GM18502 (cell line): ENCODE measurements at regions not wholly inside any gene's neighbourhood (a gene's known extent, or its start where the extent isn't known, plus 50 kb on each side); places are given as distances from the start of the nearest gene placed in this dataset.

ENCODE experiments used
- ATAC-seq: cut with Tn5 transposase; IDR thresholded peaks from one replicate; pipeline ENCODE4 v1.9.1; 2021; ENCODE audit warnings: mild to moderate bottlenecking; ENCODE audit not compliant: unreplicated experiment, poor library complexity

GRCh38 chr15:94744080-94744793 is 512.9 kb downstream of the MCTP2 start:
- ATAC-seq: no peak

GRCh38 chr15:94745371-94745770 is 514.0 kb downstream of the MCTP2 start:
- no peak for ATAC-seq

GRCh38 chr15:94747510-94747909 is 516.1 kb downstream of the MCTP2 start:
- ATAC-seq: no peak

- peak; percentile 78 for ATAC-seq
These were observed 518.7 kb downstream of the MCTP2 start for GRCh38 chr15:94749811-94750617.

- no peak for ATAC-seq
These were observed 529.0 kb downstream of the MCTP2 start for GRCh38 chr15:94760348-94760747.

- no peak for ATAC-seq
These were observed 530.2 kb downstream of the MCTP2 start for GRCh38 chr15:94761574-94761973.

- no peak for ATAC-seq
These were observed 537.7 kb downstream of the MCTP2 start for GRCh38 chr15:94769089-94769488.

- ATAC-seq: no peak
These were observed 538.8 kb downstream of the MCTP2 start for GRCh38 chr15:94770199-94770598.

- ATAC-seq: no peak
These were observed 545.7 kb downstream of the MCTP2 start for GRCh38 chr15:94777037-94777436.

- ATAC-seq: no peak
These were observed 547.5 kb downstream of the MCTP2 start for GRCh38 chr15:94778840-94779239.

GRCh38 chr15:94780166-94780565 is 548.8 kb downstream of the MCTP2 start:
- no peak for ATAC-seq

GRCh38 chr15:94785091-94785490 is 553.7 kb downstream of the MCTP2 start:
- ATAC-seq: no peak

- ATAC-seq: no peak
These were observed 559.6 kb downstream of the MCTP2 start for GRCh38 chr15:94791008-94791407.

GRCh38 chr15:94791510-94791909 is 560.1 kb downstream of the MCTP2 start:
- ATAC-seq: no peak

GRCh38 chr15:94792196-94792595 is 560.8 kb downstream of the MCTP2 start:
- no peak for ATAC-seq

GRCh38 chr15:94793207-94793606 is 561.8 kb downstream of the MCTP2 start:
- ATAC-seq: no peak

GRCh38 chr15:94793641-94794040 is 562.3 kb downstream of the MCTP2 start:
- ATAC-seq: no peak

GRCh38 chr15:94804613-94805012 is 573.3 kb downstream of the MCTP2 start:
- no peak for ATAC-seq

GRCh38 chr15:94815110-94815731 is 583.9 kb downstream of the MCTP2 start:
- no peak for ATAC-seq

GRCh38 chr15:94815914-94816313 is 584.6 kb downstream of the MCTP2 start:
- no peak for ATAC-seq
